ENCODE measurements at regions not wholly inside any gene's neighbourhood (a gene's known extent, or its start where the extent isn't known, plus 50 kb on each side); places are given as distances from the start of the nearest gene placed in this dataset.

DNA sequence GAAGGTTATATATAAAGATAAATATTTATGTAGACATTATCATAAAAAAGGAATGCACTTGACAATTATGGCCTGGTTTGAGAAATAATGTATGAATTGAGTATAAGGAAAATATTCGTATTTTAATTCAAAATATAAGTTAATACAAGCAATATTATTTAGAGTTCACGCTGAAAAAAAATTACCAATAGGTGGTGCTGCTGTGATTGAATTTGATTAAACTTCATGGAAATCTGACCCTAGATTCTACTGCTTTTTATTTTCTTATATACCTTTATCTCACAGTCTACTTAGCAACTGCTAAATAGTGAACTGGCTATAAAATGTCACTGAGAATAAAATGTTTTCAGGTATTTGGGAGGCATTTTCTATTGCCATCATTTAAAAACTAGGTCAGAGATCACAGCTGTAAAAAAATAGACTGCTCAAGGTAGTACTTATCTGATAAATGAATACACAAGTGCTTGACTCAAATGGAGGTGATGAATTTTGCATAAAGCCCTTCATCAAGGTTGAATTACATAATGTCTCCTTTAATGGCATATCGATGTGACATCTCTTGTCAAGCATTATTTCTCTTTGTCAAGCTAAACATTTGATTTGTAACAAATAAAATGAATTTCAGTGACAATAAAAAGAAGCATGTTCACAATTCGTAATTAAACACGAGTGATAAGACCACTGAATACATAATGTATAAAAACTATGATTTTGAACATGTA, 1638.8 kb upstream of the PCDH7 start:
- DNase-seq (ENCODE audit: low read depth, low spot score), result no peak
- Histone ChIP-seq H3K9ac (ENCODE audit: control insufficient read depth, insufficient read depth, low read length) (no peak overlapping the region), H3K36me3 (ENCODE audit: control insufficient read depth in 2 of 2, insufficient read depth in 2 of 2, low read length in 1 of 2) (no peaks in the 10 kb centered on the region), H3K4me2 (ENCODE audit: control insufficient read depth, insufficient read depth) (no peak overlapping the region), H3K79me2 (ENCODE audit: control insufficient read depth, insufficient read depth, low read length) (no peaks in the 10 kb centered on the region), H3K4me3 (no peak overlapping the region), H3K9me3 (replicated peaks; ENCODE audit: control insufficient read depth, insufficient read depth, low read length) (no peaks in the 10 kb centered on the region), H4K20me1 (ENCODE audit: control insufficient read depth, insufficient read depth) (no peaks in the 10 kb centered on the region), H3K27ac (ENCODE audit: control insufficient read depth, insufficient read depth) (no peak overlapping the region), H2AFZ (ENCODE audit: control insufficient read depth, low read depth, low read length) (no peak overlapping the region), H3K27me3 (replicated peaks in 1 of 2; ENCODE audit: control insufficient read depth in 2 of 2, insufficient read depth in 2 of 2, low read length in 1 of 2) (no peaks in the 10 kb centered on the region), H3K4me1 (ENCODE audit: control insufficient read depth, insufficient read depth, low read length) (no peaks in the 10 kb centered on the region)
- no TSS peak for BruUV-seq (replicated peaks)
- no peak for ATAC-seq
- in situ Hi-C loops (cut with MboI), result no loop called here
- ChIA-PET SMC1A (ENCODE audit: uncharacterized antibody, unreplicated experiment) (no interaction called here), CTCF (no interaction called here), RAD21 (ENCODE audit: unreplicated experiment) (no interaction called here), POLR2A (no interaction called here)
- 6% methylated on average over 5 of the region's 5 CpGs for WGBS (ENCODE audit: insufficient coverage, insufficient replicate concordance, low lambda C conversion rate, missing lambda C conversion rate)
- intact Hi-C loops (cut with micrococcal nuclease; ENCODE audit: unreplicated experiment), result no loop called here
- no peak for FAIRE-seq
- TF ChIP-seq MYC (IDR thresholded peaks at IDR 0.05; ENCODE audit: insufficient read depth, insufficient read length, insufficient replicate concordance, low read length, severe bottlenecking) (no peak), RCOR1 (conservative IDR thresholded peaks at IDR 0.05; ENCODE audit: low read depth, low read length) (no peak), NRF1 (conservative IDR thresholded peaks at IDR 0.05; ENCODE audit: low read depth, low read length) (no peak), POU2F2 (IDR thresholded peaks at IDR 0.05; ENCODE audit: borderline replicate concordance, low read depth, low read length) (no peak), NFYB (IDR thresholded peaks at IDR 0.05; ENCODE audit: insufficient read depth, low read depth, low read length) (no peak), SIN3A (IDR thresholded peaks at IDR 0.05; ENCODE audit: low read depth, low read length) (no peak)
- TF ChIP-seq, protein P1, sequence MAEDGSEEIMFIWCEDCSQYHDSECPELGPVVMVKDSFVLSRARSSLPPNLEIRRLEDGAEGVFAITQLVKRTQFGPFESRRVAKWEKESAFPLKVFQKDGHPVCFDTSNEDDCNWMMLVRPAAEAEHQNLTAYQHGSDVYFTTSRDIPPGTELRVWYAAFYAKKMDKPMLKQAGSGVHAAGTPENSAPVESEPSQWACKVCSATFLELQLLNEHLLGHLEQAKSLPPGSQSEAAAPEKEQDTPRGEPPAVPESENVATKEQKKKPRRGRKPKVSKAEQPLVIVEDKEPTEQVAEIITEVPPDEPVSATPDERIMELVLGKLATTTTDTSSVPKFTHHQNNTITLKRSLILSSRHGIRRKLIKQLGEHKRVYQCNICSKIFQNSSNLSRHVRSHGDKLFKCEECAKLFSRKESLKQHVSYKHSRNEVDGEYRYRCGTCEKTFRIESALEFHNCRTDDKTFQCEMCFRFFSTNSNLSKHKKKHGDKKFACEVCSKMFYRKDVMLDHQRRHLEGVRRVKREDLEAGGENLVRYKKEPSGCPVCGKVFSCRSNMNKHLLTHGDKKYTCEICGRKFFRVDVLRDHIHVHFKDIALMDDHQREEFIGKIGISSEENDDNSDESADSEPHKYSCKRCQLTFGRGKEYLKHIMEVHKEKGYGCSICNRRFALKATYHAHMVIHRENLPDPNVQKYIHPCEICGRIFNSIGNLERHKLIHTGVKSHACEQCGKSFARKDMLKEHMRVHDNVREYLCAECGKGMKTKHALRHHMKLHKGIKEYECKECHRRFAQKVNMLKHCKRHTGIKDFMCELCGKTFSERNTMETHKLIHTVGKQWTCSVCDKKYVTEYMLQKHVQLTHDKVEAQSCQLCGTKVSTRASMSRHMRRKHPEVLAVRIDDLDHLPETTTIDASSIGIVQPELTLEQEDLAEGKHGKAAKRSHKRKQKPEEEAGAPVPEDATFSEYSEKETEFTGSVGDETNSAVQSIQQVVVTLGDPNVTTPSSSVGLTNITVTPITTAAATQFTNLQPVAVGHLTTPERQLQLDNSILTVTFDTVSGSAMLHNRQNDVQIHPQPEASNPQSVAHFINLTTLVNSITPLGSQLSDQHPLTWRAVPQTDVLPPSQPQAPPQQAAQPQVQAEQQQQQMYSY (CRISPR knock-in tag; IDR thresholded peaks at IDR 0.05), result no peak
- TF ChIP-seq, protein P2, sequence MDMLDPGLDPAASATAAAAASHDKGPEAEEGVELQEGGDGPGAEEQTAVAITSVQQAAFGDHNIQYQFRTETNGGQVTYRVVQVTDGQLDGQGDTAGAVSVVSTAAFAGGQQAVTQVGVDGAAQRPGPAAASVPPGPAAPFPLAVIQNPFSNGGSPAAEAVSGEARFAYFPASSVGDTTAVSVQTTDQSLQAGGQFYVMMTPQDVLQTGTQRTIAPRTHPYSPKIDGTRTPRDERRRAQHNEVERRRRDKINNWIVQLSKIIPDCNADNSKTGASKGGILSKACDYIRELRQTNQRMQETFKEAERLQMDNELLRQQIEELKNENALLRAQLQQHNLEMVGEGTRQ (IDR thresholded peaks at IDR 0.05; ENCODE audit: borderline replicate concordance, low read depth, low read length), result no peak
- TF ChIP-seq, protein P3, sequence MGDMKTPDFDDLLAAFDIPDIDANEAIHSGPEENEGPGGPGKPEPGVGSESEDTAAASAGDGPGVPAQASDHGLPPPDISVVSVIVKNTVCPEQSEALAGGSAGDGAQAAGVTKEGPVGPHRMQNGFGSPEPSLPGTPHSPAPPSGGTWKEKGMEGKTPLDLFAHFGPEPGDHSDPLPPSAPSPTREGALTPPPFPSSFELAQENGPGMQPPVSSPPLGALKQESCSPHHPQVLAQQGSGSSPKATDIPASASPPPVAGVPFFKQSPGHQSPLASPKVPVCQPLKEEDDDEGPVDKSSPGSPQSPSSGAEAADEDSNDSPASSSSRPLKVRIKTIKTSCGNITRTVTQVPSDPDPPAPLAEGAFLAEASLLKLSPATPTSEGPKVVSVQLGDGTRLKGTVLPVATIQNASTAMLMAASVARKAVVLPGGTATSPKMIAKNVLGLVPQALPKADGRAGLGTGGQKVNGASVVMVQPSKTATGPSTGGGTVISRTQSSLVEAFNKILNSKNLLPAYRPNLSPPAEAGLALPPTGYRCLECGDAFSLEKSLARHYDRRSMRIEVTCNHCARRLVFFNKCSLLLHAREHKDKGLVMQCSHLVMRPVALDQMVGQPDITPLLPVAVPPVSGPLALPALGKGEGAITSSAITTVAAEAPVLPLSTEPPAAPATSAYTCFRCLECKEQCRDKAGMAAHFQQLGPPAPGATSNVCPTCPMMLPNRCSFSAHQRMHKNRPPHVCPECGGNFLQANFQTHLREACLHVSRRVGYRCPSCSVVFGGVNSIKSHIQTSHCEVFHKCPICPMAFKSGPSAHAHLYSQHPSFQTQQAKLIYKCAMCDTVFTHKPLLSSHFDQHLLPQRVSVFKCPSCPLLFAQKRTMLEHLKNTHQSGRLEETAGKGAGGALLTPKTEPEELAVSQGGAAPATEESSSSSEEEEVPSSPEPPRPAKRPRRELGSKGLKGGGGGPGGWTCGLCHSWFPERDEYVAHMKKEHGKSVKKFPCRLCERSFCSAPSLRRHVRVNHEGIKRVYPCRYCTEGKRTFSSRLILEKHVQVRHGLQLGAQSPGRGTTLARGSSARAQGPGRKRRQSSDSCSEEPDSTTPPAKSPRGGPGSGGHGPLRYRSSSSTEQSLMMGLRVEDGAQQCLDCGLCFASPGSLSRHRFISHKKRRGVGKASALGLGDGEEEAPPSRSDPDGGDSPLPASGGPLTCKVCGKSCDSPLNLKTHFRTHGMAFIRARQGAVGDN (IDR thresholded peaks at IDR 0.05), result no peak
- TF ChIP-seq, protein P4, sequence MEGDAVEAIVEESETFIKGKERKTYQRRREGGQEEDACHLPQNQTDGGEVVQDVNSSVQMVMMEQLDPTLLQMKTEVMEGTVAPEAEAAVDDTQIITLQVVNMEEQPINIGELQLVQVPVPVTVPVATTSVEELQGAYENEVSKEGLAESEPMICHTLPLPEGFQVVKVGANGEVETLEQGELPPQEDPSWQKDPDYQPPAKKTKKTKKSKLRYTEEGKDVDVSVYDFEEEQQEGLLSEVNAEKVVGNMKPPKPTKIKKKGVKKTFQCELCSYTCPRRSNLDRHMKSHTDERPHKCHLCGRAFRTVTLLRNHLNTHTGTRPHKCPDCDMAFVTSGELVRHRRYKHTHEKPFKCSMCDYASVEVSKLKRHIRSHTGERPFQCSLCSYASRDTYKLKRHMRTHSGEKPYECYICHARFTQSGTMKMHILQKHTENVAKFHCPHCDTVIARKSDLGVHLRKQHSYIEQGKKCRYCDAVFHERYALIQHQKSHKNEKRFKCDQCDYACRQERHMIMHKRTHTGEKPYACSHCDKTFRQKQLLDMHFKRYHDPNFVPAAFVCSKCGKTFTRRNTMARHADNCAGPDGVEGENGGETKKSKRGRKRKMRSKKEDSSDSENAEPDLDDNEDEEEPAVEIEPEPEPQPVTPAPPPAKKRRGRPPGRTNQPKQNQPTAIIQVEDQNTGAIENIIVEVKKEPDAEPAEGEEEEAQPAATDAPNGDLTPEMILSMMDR (IDR thresholded peaks at IDR 0.05 in 2 of 3, conservative IDR thresholded peaks at IDR 0.05 in 1 of 3; ENCODE audit: control insufficient read depth in 2 of 3, extremely low read depth in 1 of 3, insufficient read depth in 1 of 3, low read depth in 3 of 3, low read length in 3 of 3), result no peak; a peak in 1 of 6 replicates

All from GM12878 (cell line).